Activated CD8-positive, alpha-beta T cell treated with anti-CD3 and anti-CD28 coated beads for 36 hours (primary cell): ENCODE measurements at regions not wholly inside any gene's neighbourhood (a gene's known extent, or its start where the extent isn't known, plus 50 kb on each side); places are given as distances from the start of the nearest gene placed in this dataset.

Experiments used
- ATAC-seq: fragments of 200-7000 bp; cut with Tn5 transposase; one replicate; pipeline ENCODE4 v1.10.0; 2021; ENCODE audit warnings: mild to moderate bottlenecking, moderate library complexity
- CTCF ChIA-PET: fragments of 350-600 bp; sonication (Branson Sonifier 250); formaldehyde crosslinking; loops from one replicate; lab custom pipeline; 2021; ENCODE audit warnings: antibody characterized with exemption; lab: Charles Lee
- POLR2A ChIA-PET: fragments of 350-600 bp; sonication (Branson Sonifier 250); formaldehyde crosslinking; loops from one replicate; lab custom pipeline; 2021; ENCODE audit warnings: antibody characterized with exemption; lab: Charles Lee
- DNase-seq: peaks from one replicate; pipeline ENCODE4 v3.0.0-alpha.2; 2020
- H3K27ac Mint-ChIP-seq: one replicate; pipeline ENCODE4 v1.8.0; 2021; ENCODE audit warnings: mild to moderate bottlenecking, mixed read lengths
- H3K27me3 Mint-ChIP-seq: one replicate; pipeline ENCODE4 v1.8.0; 2021; ENCODE audit warnings: mixed read lengths
- H3K36me3 Mint-ChIP-seq: one replicate; pipeline ENCODE4 v1.8.0; 2021; ENCODE audit warnings: low read depth, mixed read lengths
- H3K4me1 Mint-ChIP-seq: one replicate; pipeline ENCODE4 v1.8.0; 2021; ENCODE audit warnings: low read depth, mixed read lengths
- H3K4me3 Mint-ChIP-seq: one replicate; pipeline ENCODE4 v1.8.0; 2021; ENCODE audit warnings: mild to moderate bottlenecking, moderate library complexity, mixed read lengths
- H3K9me3 Mint-ChIP-seq: one replicate; pipeline ENCODE4 v1.8.0; 2021; ENCODE audit warnings: mixed read lengths
- intact Hi-C: fragments of 100-400 bp; cut with micrococcal nuclease; formaldehyde crosslinking; loops from one replicate; pipeline ENCODE4 v1.10.0; 2022
- TF ChIP-seq, protein P1 (sequence below): fragments of 200-600 bp; IDR thresholded peaks from one replicate; pipeline ENCODE4 v1.8.0; 2022; ENCODE audit warnings: antibody characterized with exemption, mild to moderate bottlenecking

DNA sequence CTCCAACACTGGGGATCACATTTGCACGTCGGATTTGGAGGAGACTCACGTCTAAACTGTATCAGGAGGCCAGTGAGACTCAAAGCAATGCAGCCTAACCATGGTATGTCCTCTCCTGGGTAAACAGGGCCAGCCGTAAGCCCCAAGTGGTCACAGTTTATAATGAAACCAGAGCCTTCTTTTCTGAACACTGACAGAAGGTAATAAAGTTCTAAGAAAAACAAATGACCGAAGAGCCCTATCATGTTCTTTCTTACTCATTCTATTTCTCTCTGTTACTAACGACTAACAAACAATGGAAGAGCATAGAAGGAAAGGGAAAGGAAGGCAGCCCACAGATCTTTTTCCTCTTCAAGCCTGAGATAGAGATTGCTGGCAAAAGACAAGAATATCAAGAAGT, 796.8 kb upstream of the SOX11 start:
- CTCF ChIA-PET, result no interaction called here
- Mint-ChIP-seq H3K9me3 (peaks cover 2% of the 10 kb centered on the region), H3K27ac (no peak overlapping the region), H3K27me3 (no peaks in the 10 kb centered on the region), H3K4me3 (no peak overlapping the region), H3K36me3 (no peaks in the 10 kb centered on the region), H3K4me1 (no peaks in the 10 kb centered on the region)
- POLR2A ChIA-PET, result no interaction called here
- no peak for DNase-seq
- ATAC-seq, result no peak
- TF ChIP-seq, protein P1, sequence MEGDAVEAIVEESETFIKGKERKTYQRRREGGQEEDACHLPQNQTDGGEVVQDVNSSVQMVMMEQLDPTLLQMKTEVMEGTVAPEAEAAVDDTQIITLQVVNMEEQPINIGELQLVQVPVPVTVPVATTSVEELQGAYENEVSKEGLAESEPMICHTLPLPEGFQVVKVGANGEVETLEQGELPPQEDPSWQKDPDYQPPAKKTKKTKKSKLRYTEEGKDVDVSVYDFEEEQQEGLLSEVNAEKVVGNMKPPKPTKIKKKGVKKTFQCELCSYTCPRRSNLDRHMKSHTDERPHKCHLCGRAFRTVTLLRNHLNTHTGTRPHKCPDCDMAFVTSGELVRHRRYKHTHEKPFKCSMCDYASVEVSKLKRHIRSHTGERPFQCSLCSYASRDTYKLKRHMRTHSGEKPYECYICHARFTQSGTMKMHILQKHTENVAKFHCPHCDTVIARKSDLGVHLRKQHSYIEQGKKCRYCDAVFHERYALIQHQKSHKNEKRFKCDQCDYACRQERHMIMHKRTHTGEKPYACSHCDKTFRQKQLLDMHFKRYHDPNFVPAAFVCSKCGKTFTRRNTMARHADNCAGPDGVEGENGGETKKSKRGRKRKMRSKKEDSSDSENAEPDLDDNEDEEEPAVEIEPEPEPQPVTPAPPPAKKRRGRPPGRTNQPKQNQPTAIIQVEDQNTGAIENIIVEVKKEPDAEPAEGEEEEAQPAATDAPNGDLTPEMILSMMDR, result no peak
- intact Hi-C loops, result no loop called here

DNA sequence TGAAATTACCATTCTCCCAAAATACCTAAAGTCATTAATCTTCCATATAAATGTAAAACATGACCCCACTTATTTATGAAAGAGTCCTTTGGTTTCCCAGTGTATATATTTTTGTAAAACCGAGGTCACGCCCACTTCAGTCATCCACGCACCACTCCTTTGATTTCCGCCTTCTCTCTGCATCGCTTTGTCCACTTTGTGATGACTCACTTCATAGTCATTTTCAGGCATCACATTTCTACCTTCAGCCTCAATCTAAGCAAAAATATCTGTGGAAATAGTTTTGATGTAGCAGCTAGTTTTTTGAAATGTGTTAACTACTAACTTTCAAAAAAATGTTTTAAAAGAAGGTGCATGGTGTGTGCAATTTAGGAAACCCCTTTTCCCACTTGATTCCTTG, 793.5 kb upstream of the SOX11 start:
- ATAC-seq (no peak), DNase-seq (no peak)
- Mint-ChIP-seq H3K27ac (no peak overlapping the region), H3K9me3 (peaks cover 5% of the 10 kb centered on the region), H3K4me1 (no peaks in the 10 kb centered on the region), H3K27me3 (no peaks in the 10 kb centered on the region), H3K36me3 (no peaks in the 10 kb centered on the region), H3K4me3 (no peak overlapping the region)
- TF ChIP-seq, protein P1, result no peak
- CTCF ChIA-PET, result no interaction called here
- POLR2A ChIA-PET, result no interaction called here
- intact Hi-C loops, result no loop called here

DNA sequence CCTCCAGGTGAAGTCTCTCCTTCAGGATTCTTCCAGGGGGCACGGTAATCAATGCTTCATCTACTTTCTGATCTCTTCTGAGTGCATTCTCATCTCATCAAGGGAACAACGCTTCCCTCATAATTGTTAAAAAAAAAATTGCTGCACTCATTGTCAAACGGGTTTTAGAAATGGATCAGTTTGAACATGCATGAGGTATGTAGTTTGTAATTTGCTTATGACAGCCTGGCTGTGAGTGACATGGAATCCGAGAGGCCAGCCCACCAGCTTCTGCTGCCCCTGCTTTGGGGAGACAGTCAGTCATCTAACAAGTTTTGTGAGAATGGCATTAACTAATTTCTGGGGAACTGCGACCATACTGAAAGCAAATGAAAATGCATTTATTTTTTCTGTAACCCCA, 791.9 kb upstream of the SOX11 start:
- DNase-seq, result no peak
- H3K4me3 Mint-ChIP-seq, result no peak overlapping the region
- intact Hi-C loops, result no loop called here
- POLR2A ChIA-PET, result no interaction called here
- TF ChIP-seq, protein P1, result no peak
- no peak for ATAC-seq
- peaks cover 5% of the 10 kb centered on the region for H3K9me3 Mint-ChIP-seq
- H3K27me3 Mint-ChIP-seq, result no peaks in the 10 kb centered on the region
- H3K27ac Mint-ChIP-seq, result no peak overlapping the region
- CTCF ChIA-PET, result no interaction called here
- H3K4me1 Mint-ChIP-seq, result no peaks in the 10 kb centered on the region
- H3K36me3 Mint-ChIP-seq, result no peaks in the 10 kb centered on the region

DNA sequence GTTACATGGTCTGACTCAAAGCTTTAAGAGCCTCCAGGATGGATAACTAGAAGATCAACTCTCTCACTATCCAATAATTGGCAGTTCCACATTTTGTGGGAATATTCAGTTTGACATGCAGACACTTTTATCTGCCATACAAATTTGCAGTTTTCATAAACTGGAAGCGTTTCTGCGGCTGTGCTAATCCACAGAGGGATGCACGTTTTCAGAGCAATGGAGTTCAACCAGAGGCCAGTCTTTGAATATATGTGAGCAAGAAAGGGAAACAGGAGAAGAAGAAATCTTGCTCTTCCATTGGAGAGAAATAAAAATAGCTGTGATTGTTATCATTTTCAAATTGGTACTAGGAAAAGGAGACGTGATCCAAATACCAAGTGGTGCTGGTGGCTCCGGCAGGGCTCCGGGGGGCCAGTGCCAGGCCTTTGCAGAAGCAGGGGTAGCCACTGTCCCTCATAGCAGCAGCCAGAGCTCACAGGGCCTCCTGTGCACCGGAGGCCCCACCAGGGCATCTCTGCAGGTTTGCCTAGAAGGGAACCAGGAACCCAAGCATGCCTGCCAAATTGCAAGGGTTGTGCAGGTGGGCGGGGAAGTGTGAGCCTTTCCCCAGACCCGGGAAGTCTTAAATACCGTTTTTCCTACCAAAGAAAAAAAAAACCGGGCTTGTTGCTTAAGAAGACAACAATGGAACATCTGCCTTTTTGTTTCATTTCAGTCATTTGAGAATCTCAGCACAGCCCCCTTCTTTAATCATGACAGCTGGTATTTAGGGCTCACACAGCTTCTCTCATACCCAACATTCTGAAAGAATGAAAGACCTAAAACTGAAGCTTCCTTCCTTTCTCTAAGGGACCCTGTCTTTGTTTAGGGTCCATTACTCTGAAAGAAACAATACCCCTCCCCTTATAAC, 791.1 kb upstream of the SOX11 start:
- Mint-ChIP-seq H3K4me3 (no peak overlapping the region), H3K9me3 (peaks cover 9% of the 10 kb centered on the region), H3K27ac (no peak overlapping the region), H3K36me3 (no peaks in the 10 kb centered on the region), H3K4me1 (no peaks in the 10 kb centered on the region), H3K27me3 (no peaks in the 10 kb centered on the region)
- DNase-seq (no peak), ATAC-seq (no peak)
- POLR2A ChIA-PET, result no interaction called here
- TF ChIP-seq, protein P1, result no peak
- intact Hi-C loops, result no loop called here
- CTCF ChIA-PET, result no interaction called here

DNA sequence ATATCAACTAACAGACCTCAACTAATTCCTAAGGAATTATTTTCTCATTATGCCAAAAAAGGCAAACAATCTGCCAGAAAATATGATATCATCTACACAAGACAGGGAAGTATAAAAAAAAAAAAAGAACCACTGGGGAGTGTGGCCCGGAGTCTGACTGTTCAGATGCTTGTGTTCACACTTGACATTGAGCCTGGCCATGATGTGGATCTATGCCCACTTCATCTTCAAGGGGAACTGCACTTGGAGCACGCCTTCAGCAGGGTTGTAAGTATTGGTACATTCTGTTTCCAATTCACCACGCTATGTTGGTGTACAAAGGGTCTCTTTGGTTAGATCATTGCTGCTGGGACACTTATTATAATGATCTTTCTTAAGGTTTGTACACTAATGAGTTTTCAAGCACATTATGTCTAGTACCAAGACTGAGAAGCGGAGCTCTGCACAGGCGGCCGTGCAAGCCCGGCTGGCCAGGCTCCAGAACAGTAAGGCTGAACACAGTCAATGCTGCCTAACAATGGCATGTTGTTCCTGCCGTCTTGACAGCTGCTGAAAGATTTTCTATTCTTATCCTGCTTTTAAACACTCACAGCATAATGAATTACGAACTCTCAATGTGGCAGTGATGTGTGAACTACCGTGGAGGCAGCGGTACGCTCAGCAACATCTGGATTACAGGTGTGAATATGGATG, 788.4 kb upstream of the SOX11 start:
- no peaks in the 10 kb centered on the region for H3K27me3 Mint-ChIP-seq

More for the DNA sequence above, 788.4 kb upstream of the SOX11 start:
- Mint-ChIP-seq H3K4me3 (no peak overlapping the region), H3K9me3 (peaks cover 7% of the 10 kb centered on the region), H3K36me3 (no peaks in the 10 kb centered on the region), H3K27ac (no peak overlapping the region), H3K4me1 (no peaks in the 10 kb centered on the region)
- CTCF ChIA-PET, result no interaction called here
- TF ChIP-seq, protein P1, result no peak
- DNase-seq (no peak), ATAC-seq (no peak)
- intact Hi-C loops, result no loop called here
- POLR2A ChIA-PET, result no interaction called here
